Activated T-helper 2 cell treated with anti-CD3 and anti-CD28 coated beads, Interferon-gamma antibody, Interleukin-2, Interleukin-4, amounts not matched to agents 10 μg/mL and 5 μg/mL and 100 μg/mL, durations not matched to agents 14 hours and 24 hours and 36 hours (primary cell): ENCODE measurements at regions not wholly inside any gene's neighbourhood (a gene's known extent, or its start where the extent isn't known, plus 50 kb on each side); places are given as distances from the start of the nearest gene placed in this dataset.

ENCODE experiments used
- DNase-seq: peaks from one replicate; pipeline ENCODE4 v3.0.0; 2021; ENCODE audit warnings: low spot score
- H3K27ac Mint-ChIP-seq: one replicate; pipeline ENCODE4 v1.8.0; 2021; ENCODE audit warnings: mixed read lengths
- H3K27me3 Mint-ChIP-seq: one replicate; pipeline ENCODE4 v1.8.0; 2021; ENCODE audit warnings: low read depth, mixed read lengths
- H3K36me3 Mint-ChIP-seq: one replicate; pipeline ENCODE4 v1.8.0; 2021; ENCODE audit warnings: low read depth, mixed read lengths
- H3K4me1 Mint-ChIP-seq: one replicate; pipeline ENCODE4 v1.8.0; 2021; ENCODE audit warnings: low read depth, mixed read lengths
- H3K4me3 Mint-ChIP-seq: one replicate; pipeline ENCODE4 v1.8.0; 2021; ENCODE audit warnings: low read depth, mild to moderate bottlenecking, moderate library complexity, mixed read lengths
- H3K9me3 Mint-ChIP-seq: one replicate; pipeline ENCODE4 v1.8.0; 2021; ENCODE audit warnings: mixed read lengths
- intact Hi-C: fragments of 100-400 bp; cut with micrococcal nuclease; formaldehyde crosslinking; loops from one replicate; pipeline ENCODE4 v1.15.1; 2023

- H3K4me3 Mint-ChIP-seq, result no peak overlapping the region
- intact Hi-C loops, result no loop called here
- no peaks in the 10 kb centered on the region for H3K9me3 Mint-ChIP-seq
- no peaks in the 10 kb centered on the region for H3K4me1 Mint-ChIP-seq
- no peak overlapping the region for H3K27ac Mint-ChIP-seq
- H3K27me3 Mint-ChIP-seq, result peaks cover 2% of the 10 kb centered on the region
- H3K36me3 Mint-ChIP-seq, result no peaks in the 10 kb centered on the region
- no peak for DNase-seq
Observed at GRCh38 chr3:150141790-150142326, 171.2 kb upstream of the PFN2 start.

GRCh38 chr3:150140614-150141321, 170.1 kb upstream of the PFN2 start:
- no peak overlapping the region for H3K4me3 Mint-ChIP-seq
- no peak for DNase-seq
- no peaks in the 10 kb centered on the region for H3K4me1 Mint-ChIP-seq
- peaks cover 8% of the 10 kb centered on the region for H3K27me3 Mint-ChIP-seq
- H3K27ac Mint-ChIP-seq, result no peak overlapping the region
- no peaks in the 10 kb centered on the region for H3K36me3 Mint-ChIP-seq
- no peaks in the 10 kb centered on the region for H3K9me3 Mint-ChIP-seq
- intact Hi-C loops, result no loop called here

- Mint-ChIP-seq H3K4me3 (no peak overlapping the region), H3K4me1 (no peaks in the 10 kb centered on the region), H3K9me3 (no peaks in the 10 kb centered on the region), H3K36me3 (no peaks in the 10 kb centered on the region), H3K27me3 (peaks cover 8% of the 10 kb centered on the region), H3K27ac (no peak overlapping the region)
- intact Hi-C loops, result no loop called here
- DNase-seq, result no peak
Observed at GRCh38 chr3:150138824-150139223, 168.1 kb upstream of the PFN2 start.

- intact Hi-C loops, result no loop called here
- Mint-ChIP-seq H3K36me3 (no peaks in the 10 kb centered on the region), H3K27ac (no peak overlapping the region), H3K4me3 (no peak overlapping the region), H3K4me1 (no peaks in the 10 kb centered on the region), H3K27me3 (peaks cover 8% of the 10 kb centered on the region), H3K9me3 (no peaks in the 10 kb centered on the region)
- no peak for DNase-seq
Observed at GRCh38 chr3:150136242-150136641, 165.5 kb upstream of the PFN2 start.

- H3K36me3 Mint-ChIP-seq, result no peaks in the 10 kb centered on the region
- intact Hi-C loops, result no loop called here
- peaks cover 8% of the 10 kb centered on the region for H3K27me3 Mint-ChIP-seq
- no peak for DNase-seq
- no peaks in the 10 kb centered on the region for H3K9me3 Mint-ChIP-seq
- H3K4me1 Mint-ChIP-seq, result no peaks in the 10 kb centered on the region
- no peak overlapping the region for H3K4me3 Mint-ChIP-seq
- no peak overlapping the region for H3K27ac Mint-ChIP-seq
Observed at GRCh38 chr3:150135287-150135721, 164.6 kb upstream of the PFN2 start.

GRCh38 chr3:150133293-150133692, 162.6 kb upstream of the PFN2 start:
- no peak overlapping the region for H3K27ac Mint-ChIP-seq
- no peaks in the 10 kb centered on the region for H3K36me3 Mint-ChIP-seq
- no peaks in the 10 kb centered on the region for H3K4me1 Mint-ChIP-seq
- H3K9me3 Mint-ChIP-seq, result no peaks in the 10 kb centered on the region
- H3K4me3 Mint-ChIP-seq, result no peak overlapping the region
- no peak for DNase-seq
- intact Hi-C loops, result no loop called here
- H3K27me3 Mint-ChIP-seq, result peaks cover 12% of the 10 kb centered on the region

- intact Hi-C loops, result no loop called here
- no peak for DNase-seq
- Mint-ChIP-seq H3K4me1 (no peaks in the 10 kb centered on the region), H3K27ac (no peak overlapping the region), H3K27me3 (peaks cover 13% of the 10 kb centered on the region), H3K36me3 (no peaks in the 10 kb centered on the region), H3K9me3 (no peaks in the 10 kb centered on the region), H3K4me3 (no peak overlapping the region)
Observed at GRCh38 chr3:150132101-150132749, 161.5 kb upstream of the PFN2 start.

- no peaks in the 10 kb centered on the region for H3K4me1 Mint-ChIP-seq
- peaks cover 13% of the 10 kb centered on the region for H3K27me3 Mint-ChIP-seq
- H3K36me3 Mint-ChIP-seq, result no peaks in the 10 kb centered on the region
- no peak overlapping the region for H3K27ac Mint-ChIP-seq
- no peak for DNase-seq
- no peak overlapping the region for H3K4me3 Mint-ChIP-seq
- no peaks in the 10 kb centered on the region for H3K9me3 Mint-ChIP-seq
- intact Hi-C loops, result no loop called here
Observed at GRCh38 chr3:150131663-150132062, 161.0 kb upstream of the PFN2 start.

- Mint-ChIP-seq H3K4me1 (no peaks in the 10 kb centered on the region), H3K4me3 (no peak overlapping the region), H3K27ac (no peak overlapping the region), H3K27me3 (peaks cover 13% of the 10 kb centered on the region), H3K36me3 (no peaks in the 10 kb centered on the region), H3K9me3 (no peaks in the 10 kb centered on the region)
- no peak for DNase-seq
- intact Hi-C loops, result no loop called here
Observed at GRCh38 chr3:150130404-150131100, 159.9 kb upstream of the PFN2 start.

- no peaks in the 10 kb centered on the region for H3K9me3 Mint-ChIP-seq
- intact Hi-C loops, result no loop called here
- no peak for DNase-seq
- no peaks in the 10 kb centered on the region for H3K4me1 Mint-ChIP-seq
- H3K27me3 Mint-ChIP-seq, result peaks cover 16% of the 10 kb centered on the region
- no peaks in the 10 kb centered on the region for H3K36me3 Mint-ChIP-seq
- no peak overlapping the region for H3K4me3 Mint-ChIP-seq
- H3K27ac Mint-ChIP-seq, result no peak overlapping the region
Observed at GRCh38 chr3:150129166-150129565, 158.5 kb upstream of the PFN2 start.

GRCh38 chr3:150128126-150128525, 157.4 kb upstream of the PFN2 start:
- no peak for DNase-seq
- no peak overlapping the region for H3K27ac Mint-ChIP-seq
- no peaks in the 10 kb centered on the region for H3K36me3 Mint-ChIP-seq
- intact Hi-C loops, result no loop called here
- peaks cover 18% of the 10 kb centered on the region for H3K27me3 Mint-ChIP-seq
- no peaks in the 10 kb centered on the region for H3K9me3 Mint-ChIP-seq
- H3K4me3 Mint-ChIP-seq, result no peak overlapping the region
- no peaks in the 10 kb centered on the region for H3K4me1 Mint-ChIP-seq

- Mint-ChIP-seq H3K4me1 (no peaks in the 10 kb centered on the region), H3K4me3 (no peak overlapping the region), H3K36me3 (no peaks in the 10 kb centered on the region), H3K27me3 (peaks cover 18% of the 10 kb centered on the region), H3K27ac (no peak overlapping the region), H3K9me3 (no peaks in the 10 kb centered on the region)
- intact Hi-C loops, result no loop called here
- no peak for DNase-seq
Observed at GRCh38 chr3:150127011-150127490, 156.4 kb upstream of the PFN2 start.

- Mint-ChIP-seq H3K27ac (no peak overlapping the region), H3K9me3 (no peaks in the 10 kb centered on the region), H3K36me3 (no peaks in the 10 kb centered on the region), H3K27me3 (peaks cover 23% of the 10 kb centered on the region), H3K4me3 (no peak overlapping the region), H3K4me1 (no peaks in the 10 kb centered on the region)
- no peak for DNase-seq
- intact Hi-C loops, result no loop called here
Observed at GRCh38 chr3:150124142-150124541, 153.4 kb upstream of the PFN2 start.
